ENCODE measurements at regions not wholly inside any gene's neighbourhood (a gene's known extent, or its start where the extent isn't known, plus 50 kb on each side); places are given as distances from the start of the nearest gene placed in this dataset.

DNA sequence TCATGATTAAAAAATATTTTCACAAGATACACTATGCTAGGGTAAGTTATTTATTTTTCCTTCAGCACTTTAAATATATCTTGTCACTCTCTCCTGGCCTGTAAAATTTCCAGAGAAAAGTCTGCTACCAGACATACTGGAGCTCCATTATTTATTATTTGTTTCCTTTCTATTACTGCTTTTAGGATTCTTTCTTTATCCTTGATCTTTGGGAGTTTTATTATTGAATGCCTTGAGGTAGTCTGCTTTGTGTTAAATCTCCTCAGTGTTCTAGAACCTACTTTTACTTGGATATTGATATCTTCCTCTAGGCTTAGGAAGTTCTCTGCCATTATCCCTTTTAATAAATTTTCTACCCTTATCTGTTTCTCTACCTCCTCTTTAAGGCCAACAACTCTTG is 142.0 kb upstream of the TGFBR2 start:
- Mint-ChIP-seq H3K27me3 (ENCODE audit: low read depth) (no peaks in the 10 kb centered on the region), H3K4me3 (no peak overlapping the region), H3K36me3 (no peaks in the 10 kb centered on the region), H3K4me1 (peaks cover 4% of the 10 kb centered on the region), H3K9me3 (peaks cover 21% of the 10 kb centered on the region), H3K27ac (no peak overlapping the region)
- TF ChIP-seq, protein P1, sequence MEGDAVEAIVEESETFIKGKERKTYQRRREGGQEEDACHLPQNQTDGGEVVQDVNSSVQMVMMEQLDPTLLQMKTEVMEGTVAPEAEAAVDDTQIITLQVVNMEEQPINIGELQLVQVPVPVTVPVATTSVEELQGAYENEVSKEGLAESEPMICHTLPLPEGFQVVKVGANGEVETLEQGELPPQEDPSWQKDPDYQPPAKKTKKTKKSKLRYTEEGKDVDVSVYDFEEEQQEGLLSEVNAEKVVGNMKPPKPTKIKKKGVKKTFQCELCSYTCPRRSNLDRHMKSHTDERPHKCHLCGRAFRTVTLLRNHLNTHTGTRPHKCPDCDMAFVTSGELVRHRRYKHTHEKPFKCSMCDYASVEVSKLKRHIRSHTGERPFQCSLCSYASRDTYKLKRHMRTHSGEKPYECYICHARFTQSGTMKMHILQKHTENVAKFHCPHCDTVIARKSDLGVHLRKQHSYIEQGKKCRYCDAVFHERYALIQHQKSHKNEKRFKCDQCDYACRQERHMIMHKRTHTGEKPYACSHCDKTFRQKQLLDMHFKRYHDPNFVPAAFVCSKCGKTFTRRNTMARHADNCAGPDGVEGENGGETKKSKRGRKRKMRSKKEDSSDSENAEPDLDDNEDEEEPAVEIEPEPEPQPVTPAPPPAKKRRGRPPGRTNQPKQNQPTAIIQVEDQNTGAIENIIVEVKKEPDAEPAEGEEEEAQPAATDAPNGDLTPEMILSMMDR (IDR thresholded peaks at IDR 0.05; ENCODE audit: unreplicated experiment) = no peak
- no peak for DNase-seq (ENCODE audit: low spot score in 2 of 2, unreplicated experiment in 2 of 2)

DNA sequence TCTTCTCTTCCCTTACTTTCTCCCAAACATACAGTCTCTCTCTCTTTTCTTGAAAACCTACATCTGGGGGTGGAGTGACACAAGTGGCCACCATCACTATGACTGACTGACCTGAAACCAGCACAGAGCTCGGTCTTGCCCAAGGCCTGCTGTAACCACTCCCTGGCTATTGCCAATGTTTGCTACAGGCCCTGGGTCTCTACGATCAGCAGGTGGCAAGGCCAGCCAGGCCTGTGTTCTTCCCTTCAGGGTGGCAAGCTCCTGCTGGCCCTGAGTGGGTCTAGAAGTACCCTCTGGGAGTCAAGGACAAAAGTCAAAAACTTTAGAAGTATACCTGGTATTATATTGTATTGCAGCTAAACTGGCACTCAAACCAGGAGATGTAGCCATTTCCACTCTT is 140.9 kb upstream of the TGFBR2 start:
- Mint-ChIP-seq H3K4me3 (no peak overlapping the region), H3K27ac (no peak overlapping the region), H3K27me3 (ENCODE audit: low read depth) (no peaks in the 10 kb centered on the region), H3K36me3 (no peaks in the 10 kb centered on the region), H3K9me3 (peaks cover 13% of the 10 kb centered on the region), H3K4me1 (peaks cover 5% of the 10 kb centered on the region)
- TF ChIP-seq, protein P1 (IDR thresholded peaks at IDR 0.05; ENCODE audit: unreplicated experiment) = no peak
- DNase-seq (ENCODE audit: low spot score in 2 of 2, unreplicated experiment in 2 of 2) = no peak

DNA sequence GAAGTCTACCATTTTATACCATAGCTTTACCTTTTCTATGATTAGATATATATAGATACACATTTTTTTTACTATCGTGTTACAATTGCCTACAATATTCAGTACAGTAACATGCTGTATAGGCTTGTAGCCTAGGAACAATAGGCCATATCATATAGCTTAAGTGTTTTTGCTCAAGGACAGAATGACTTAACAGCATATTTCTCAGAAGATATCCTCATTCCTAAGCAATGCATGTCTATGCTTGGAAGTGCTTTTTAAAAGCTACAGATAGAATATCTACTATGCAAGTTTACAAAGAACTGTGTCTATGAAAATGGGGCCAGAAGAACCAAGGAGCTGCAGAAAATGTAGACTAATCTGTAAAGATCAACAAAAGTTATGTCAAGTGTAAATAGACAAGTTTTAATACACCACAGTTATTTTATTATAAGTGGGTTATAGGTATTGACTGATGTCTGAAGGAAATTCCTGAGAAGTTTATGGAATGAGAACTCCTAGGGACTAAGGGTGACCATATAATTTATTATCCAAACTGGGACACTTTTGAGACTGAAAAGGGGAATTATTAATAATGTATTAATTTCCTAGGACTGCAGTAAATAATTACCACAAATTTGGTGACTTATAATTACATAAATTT is 138.7 kb upstream of the TGFBR2 start:
- Mint-ChIP-seq H3K27ac (no peak overlapping the region), H3K4me1 (peaks cover 8% of the 10 kb centered on the region), H3K9me3 (peaks cover 13% of the 10 kb centered on the region), H3K4me3 (no peak overlapping the region), H3K36me3 (no peaks in the 10 kb centered on the region), H3K27me3 (ENCODE audit: low read depth) (no peaks in the 10 kb centered on the region)
- no peak for DNase-seq (ENCODE audit: low spot score in 2 of 2, unreplicated experiment in 2 of 2)
- TF ChIP-seq, protein P1 (IDR thresholded peaks at IDR 0.05; ENCODE audit: unreplicated experiment) = no peak

DNA sequence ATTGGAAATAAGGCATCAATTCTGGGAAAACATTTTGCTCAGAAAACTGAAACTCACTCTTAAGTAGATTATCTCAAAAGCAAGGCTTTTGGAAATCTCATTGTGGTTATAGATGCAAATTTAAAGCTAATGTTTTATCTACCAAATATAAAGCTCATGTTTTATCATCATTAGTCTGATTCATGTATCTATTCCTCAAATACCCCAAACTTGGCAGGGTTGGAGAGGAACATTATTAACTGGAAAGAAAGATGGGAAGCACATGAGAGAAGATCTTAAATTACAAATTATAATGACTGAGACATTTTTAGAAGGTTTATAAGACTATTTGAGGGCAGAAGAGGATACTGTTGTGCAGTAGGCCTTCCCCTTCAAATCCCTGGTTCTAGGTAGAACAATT is 137.3 kb upstream of the TGFBR2 start:
- H3K4me1 Mint-ChIP-seq = peaks cover 8% of the 10 kb centered on the region
- peaks cover 5% of the 10 kb centered on the region for H3K36me3 Mint-ChIP-seq
- no peaks in the 10 kb centered on the region for H3K27me3 Mint-ChIP-seq (ENCODE audit: low read depth)
- H3K4me3 Mint-ChIP-seq = no peak overlapping the region
- peaks cover 18% of the 10 kb centered on the region for H3K9me3 Mint-ChIP-seq
- DNase-seq (ENCODE audit: low spot score in 2 of 2, unreplicated experiment in 2 of 2) = no peak
- TF ChIP-seq, protein P1 (IDR thresholded peaks at IDR 0.05; ENCODE audit: unreplicated experiment) = no peak
- H3K27ac Mint-ChIP-seq = no peak overlapping the region

DNA sequence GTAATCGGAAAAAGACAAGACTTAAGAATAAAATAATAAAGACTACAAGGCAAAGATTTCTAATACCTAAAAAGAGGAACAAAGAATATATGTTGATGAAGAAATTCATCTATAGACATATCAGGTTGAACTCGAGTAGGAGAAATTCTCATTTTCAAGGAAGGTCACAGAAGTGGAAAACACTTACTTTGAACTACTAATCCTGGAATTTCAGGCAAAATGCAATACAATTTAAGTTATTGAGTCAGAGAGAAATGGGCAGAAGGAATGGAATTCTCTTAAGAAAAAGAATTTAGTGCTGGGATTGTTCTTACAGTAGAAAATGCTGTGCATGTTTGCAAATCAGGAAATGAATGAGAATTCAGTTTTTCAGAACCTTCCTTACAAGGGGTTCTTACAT is 135.9 kb upstream of the TGFBR2 start:
- no peaks in the 10 kb centered on the region for H3K27me3 Mint-ChIP-seq (ENCODE audit: low read depth)
- no peak overlapping the region for H3K4me3 Mint-ChIP-seq
- H3K27ac Mint-ChIP-seq = no peak overlapping the region
- TF ChIP-seq, protein P1 (IDR thresholded peaks at IDR 0.05; ENCODE audit: unreplicated experiment) = no peak
- H3K36me3 Mint-ChIP-seq = peaks cover 5% of the 10 kb centered on the region
- no peak for DNase-seq (ENCODE audit: low spot score in 2 of 2, unreplicated experiment in 2 of 2)
- H3K4me1 Mint-ChIP-seq = peaks cover 8% of the 10 kb centered on the region
- H3K9me3 Mint-ChIP-seq = peaks cover 11% of the 10 kb centered on the region

DNA sequence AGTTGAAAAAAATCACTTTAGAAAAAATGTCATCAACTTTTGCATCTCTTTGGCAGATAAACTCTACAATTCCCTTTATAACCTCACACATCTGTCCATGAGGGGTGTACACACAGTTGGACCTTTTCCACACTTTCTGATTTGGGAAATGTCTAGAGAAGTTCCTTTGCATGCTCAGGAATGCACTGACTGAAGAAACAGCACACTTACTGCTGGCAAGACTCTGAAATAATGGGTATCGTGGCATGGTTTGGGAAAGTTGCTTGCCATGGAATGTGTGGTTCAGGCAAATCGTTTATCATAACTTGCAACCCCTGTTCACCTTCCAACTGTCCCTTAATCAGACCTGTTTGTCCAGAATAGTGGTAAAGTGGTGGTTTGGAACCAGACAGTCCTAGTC is 135.3 kb upstream of the TGFBR2 start:
- Mint-ChIP-seq H3K27ac (no peak overlapping the region), H3K27me3 (ENCODE audit: low read depth) (no peaks in the 10 kb centered on the region), H3K4me1 (peaks cover 8% of the 10 kb centered on the region), H3K36me3 (peaks cover 5% of the 10 kb centered on the region), H3K9me3 (peaks cover 11% of the 10 kb centered on the region), H3K4me3 (no peak overlapping the region)
- no peak for DNase-seq (ENCODE audit: low spot score in 2 of 2, unreplicated experiment in 2 of 2)
- TF ChIP-seq, protein P1 (IDR thresholded peaks at IDR 0.05; ENCODE audit: unreplicated experiment) = no peak
